Activated T-helper 1 cell treated with Interleukin-2 at 50 U/mL for 16 hours (primary cell): ENCODE measurements at regions not wholly inside any gene's neighbourhood (a gene's known extent, or its start where the extent isn't known, plus 50 kb on each side); places are given as distances from the start of the nearest gene placed in this dataset.
"Not testable (repeated sequence)": the region's sequence is repeated elsewhere in the genome, so short reads cannot be mapped to it uniquely, and the experiment has no call there.

Experiments used
- DNase-seq: peaks from one replicate; pipeline ENCODE4 v3.0.0-alpha.2; 2020; ENCODE audit warnings: low read depth

- DNase-seq: no peak
These were observed 50.5 kb upstream of the PRNP start for GRCh38 chr20:4635781-4636180.

GRCh38 chr20:4635342-4635741 lies 50.9 kb upstream of the PRNP start:
- no peak for DNase-seq

- no peak for DNase-seq
These were observed 52.5 kb upstream of the PRNP start for GRCh38 chr20:4633780-4634179.

- DNase-seq: no peak
These were observed 52.9 kb upstream of the PRNP start for GRCh38 chr20:4633379-4633778.

GRCh38 chr20:4632876-4633275 lies 53.4 kb upstream of the PRNP start:
- DNase-seq: no peak

- no peak for DNase-seq
These were observed 60.0 kb upstream of the PRNP start for GRCh38 chr20:4626228-4626627.

- DNase-seq: no peak
These were observed 60.6 kb upstream of the PRNP start for GRCh38 chr20:4625687-4626086.

- not testable (repeated sequence) for DNase-seq
These were observed 61.5 kb upstream of the PRNP start for GRCh38 chr20:4624675-4625336.

- DNase-seq: not testable (repeated sequence)
These were observed 67.1 kb upstream of the PRNP start for GRCh38 chr20:4619144-4619543.

- DNase-seq: no peak
These were observed 68.8 kb upstream of the PRNP start for GRCh38 chr20:4617484-4617883.

GRCh38 chr20:4617019-4617418 lies 69.2 kb upstream of the PRNP start:
- DNase-seq: no peak

- peak; percentile 36 for DNase-seq
These were observed 72.3 kb upstream of the PRNP start for GRCh38 chr20:4613718-4614620.

- no peak for DNase-seq
These were observed 73.1 kb upstream of the PRNP start for GRCh38 chr20:4613184-4613583.

GRCh38 chr20:4610871-4611270 lies 75.4 kb upstream of the PRNP start:
- DNase-seq: no peak

GRCh38 chr20:4609511-4609910 lies 76.7 kb upstream of the PRNP start:
- DNase-seq: no peak

GRCh38 chr20:4608861-4609260 lies 77.4 kb upstream of the PRNP start:
- DNase-seq: no peak

- DNase-seq: peak; percentile 19
These were observed 79.0 kb upstream of the PRNP start for GRCh38 chr20:4607287-4607713.

GRCh38 chr20:4606051-4606450 lies 80.2 kb upstream of the PRNP start:
- no peak for DNase-seq

- DNase-seq: no peak
These were observed 81.1 kb upstream of the PRNP start for GRCh38 chr20:4605166-4605565.

GRCh38 chr20:4604580-4604979 lies 81.7 kb upstream of the PRNP start:
- DNase-seq: no peak

- no peak for DNase-seq
These were observed 82.5 kb upstream of the PRNP start for GRCh38 chr20:4603724-4604123.

GRCh38 chr20:4602297-4602631 lies 84.0 kb upstream of the PRNP start:
- no peak for DNase-seq

- no peak for DNase-seq
These were observed 84.5 kb upstream of the PRNP start for GRCh38 chr20:4601630-4602296.
